Natural killer cell (primary cell): ENCODE measurements at regions not wholly inside any gene's neighbourhood (a gene's known extent, or its start where the extent isn't known, plus 50 kb on each side); places are given as distances from the start of the nearest gene placed in this dataset.

Experiments used
- ATAC-seq, 3 donors: fragments of 150-1000 bp in 2 of 3; fragments of 200-7000 bp in 1 of 3; cut with Tn5 transposase; 1 replicate in 1 of 3; 2 replicates in 2 of 3; pipeline ENCODE4 v1.10.0; 2021; ENCODE audit warnings: mild to moderate bottlenecking in 2 of 3, moderate library complexity in 2 of 3
- DNase-seq, 2 donors: peaks; one replicate each; pipeline versions ENCODE4 v3.0.0 to v3.0.0-alpha.2; 2013 to 2021; ENCODE audit warnings: mixed read lengths in 1 of 2
- H3K27ac ChIP-seq: one replicate; pipeline ENCODE4 v1.5.1; 2013; ENCODE audit warnings: mild to moderate bottlenecking, low read length
- H3K27me3 ChIP-seq: one replicate; pipeline ENCODE4 v1.6.1; 2013; ENCODE audit warnings: low read length; ENCODE audit not compliant: control insufficient read depth, insufficient read depth
- H3K36me3 ChIP-seq: one replicate; pipeline ENCODE4 v1.6.1; 2013; ENCODE audit warnings: low read length; ENCODE audit not compliant: control insufficient read depth, insufficient read depth
- H3K4me1 ChIP-seq: one replicate; pipeline ENCODE4 v1.6.1; 2013; ENCODE audit warnings: low read length; ENCODE audit not compliant: control insufficient read depth, insufficient read depth
- H3K4me3 ChIP-seq: one replicate; pipeline ENCODE4 v1.5.1; 2013; ENCODE audit warnings: low read length
- H3K9me3 ChIP-seq: one replicate; pipeline ENCODE4 v1.6.1; 2013; ENCODE audit warnings: low read length; ENCODE audit not compliant: control insufficient read depth, insufficient read depth
- H3K27ac Mint-ChIP-seq, 2 donors: one replicate each; pipeline ENCODE4 v1.8.0; 2022; ENCODE audit warnings: mild to moderate bottlenecking in 2 of 2, mixed read lengths in 2 of 2, moderate library complexity in 1 of 2
- H3K27me3 Mint-ChIP-seq, 2 donors: one replicate each; pipeline ENCODE4 v1.8.0; 2022; ENCODE audit warnings: low read depth in 2 of 2, mixed read lengths in 2 of 2
- H3K36me3 Mint-ChIP-seq: one replicate; pipeline ENCODE4 v1.8.0; 2022; ENCODE audit warnings: mixed read lengths
- H3K4me1 Mint-ChIP-seq, 2 donors: one replicate each; pipeline ENCODE4 v1.8.0; 2022; ENCODE audit warnings: mixed read lengths in 2 of 2
- H3K4me3 Mint-ChIP-seq: one replicate; pipeline ENCODE4 v1.8.0; 2022; ENCODE audit warnings: mild to moderate bottlenecking, moderate library complexity, mixed read lengths
- H3K9me3 Mint-ChIP-seq, 2 donors: one replicate each; pipeline ENCODE4 v1.8.0; 2022; ENCODE audit warnings: mixed read lengths in 2 of 2
- WGBS: methylation state at CpG from one replicate; pipeline ENCODE4 v1.1.7; 2013; ENCODE audit warnings: missing lambda C conversion rate; ENCODE audit not compliant: insufficient coverage; 5-methylcytosine and 5-hydroxymethylcytosine counted together
- intact Hi-C: fragments of 100-400 bp; cut with micrococcal nuclease; formaldehyde crosslinking; loops from one replicate; pipeline ENCODE4 v1.14.2; 2022
- TF ChIP-seq, protein P1 (sequence below): fragments of 200-600 bp; IDR thresholded peaks from one replicate; pipeline ENCODE4 v1.8.0; 2022; ENCODE audit warnings: antibody characterized with exemption

DNA sequence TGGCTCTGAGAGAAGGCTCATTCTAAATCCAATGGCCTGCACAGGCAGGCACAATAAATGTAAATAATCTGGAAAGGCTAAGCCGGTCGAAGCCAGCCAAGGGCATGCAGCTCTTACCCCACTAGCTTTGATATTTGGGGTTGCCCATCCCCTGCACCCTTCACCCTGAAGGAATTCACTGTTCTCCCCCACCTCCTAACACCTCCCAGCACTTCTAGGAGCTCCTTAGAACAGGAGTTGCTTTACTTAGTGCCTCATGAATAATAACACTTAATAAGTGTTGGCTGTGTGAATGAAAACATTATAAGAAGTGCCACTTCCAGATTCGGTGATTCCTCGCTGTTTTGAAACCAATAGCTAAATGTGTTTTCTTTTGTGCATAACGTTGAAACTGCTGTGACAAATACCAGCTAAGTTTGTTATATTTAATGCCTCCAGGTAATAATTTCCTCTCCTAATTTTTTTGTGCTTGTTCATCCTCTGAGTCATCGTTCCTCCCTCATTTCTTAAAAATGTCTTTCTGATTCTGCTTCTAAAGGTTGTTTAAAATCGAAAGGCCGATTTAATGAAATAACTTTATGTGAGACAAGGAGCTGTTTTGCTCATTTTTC, 458.8 kb downstream of the METTL4 start:
- DNase-seq (no peak), ATAC-seq (no peak)
- Histone ChIP-seq H3K27me3 (no peaks in the 10 kb centered on the region), H3K9me3 (no peaks in the 10 kb centered on the region), H3K4me3 (no peak overlapping the region), H3K27ac (no peak overlapping the region), H3K36me3 (no peaks in the 10 kb centered on the region), H3K4me1 (no peaks in the 10 kb centered on the region)
- Mint-ChIP-seq H3K36me3 (no peaks in the 10 kb centered on the region), H3K9me3 (no peaks in the 10 kb centered on the region), H3K27ac (no peak overlapping the region), H3K27me3 (peaks cover 18 to 30% of the 10 kb centered on the region in 2 donors), H3K4me1 (no peaks in the 10 kb centered on the region), H3K4me3 (no peak overlapping the region)
- TF ChIP-seq, protein P1, sequence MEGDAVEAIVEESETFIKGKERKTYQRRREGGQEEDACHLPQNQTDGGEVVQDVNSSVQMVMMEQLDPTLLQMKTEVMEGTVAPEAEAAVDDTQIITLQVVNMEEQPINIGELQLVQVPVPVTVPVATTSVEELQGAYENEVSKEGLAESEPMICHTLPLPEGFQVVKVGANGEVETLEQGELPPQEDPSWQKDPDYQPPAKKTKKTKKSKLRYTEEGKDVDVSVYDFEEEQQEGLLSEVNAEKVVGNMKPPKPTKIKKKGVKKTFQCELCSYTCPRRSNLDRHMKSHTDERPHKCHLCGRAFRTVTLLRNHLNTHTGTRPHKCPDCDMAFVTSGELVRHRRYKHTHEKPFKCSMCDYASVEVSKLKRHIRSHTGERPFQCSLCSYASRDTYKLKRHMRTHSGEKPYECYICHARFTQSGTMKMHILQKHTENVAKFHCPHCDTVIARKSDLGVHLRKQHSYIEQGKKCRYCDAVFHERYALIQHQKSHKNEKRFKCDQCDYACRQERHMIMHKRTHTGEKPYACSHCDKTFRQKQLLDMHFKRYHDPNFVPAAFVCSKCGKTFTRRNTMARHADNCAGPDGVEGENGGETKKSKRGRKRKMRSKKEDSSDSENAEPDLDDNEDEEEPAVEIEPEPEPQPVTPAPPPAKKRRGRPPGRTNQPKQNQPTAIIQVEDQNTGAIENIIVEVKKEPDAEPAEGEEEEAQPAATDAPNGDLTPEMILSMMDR: no peak
- intact Hi-C loops: no loop called here
- WGBS: 79% methylated on average over 8 of the region's 8 CpGs

DNA sequence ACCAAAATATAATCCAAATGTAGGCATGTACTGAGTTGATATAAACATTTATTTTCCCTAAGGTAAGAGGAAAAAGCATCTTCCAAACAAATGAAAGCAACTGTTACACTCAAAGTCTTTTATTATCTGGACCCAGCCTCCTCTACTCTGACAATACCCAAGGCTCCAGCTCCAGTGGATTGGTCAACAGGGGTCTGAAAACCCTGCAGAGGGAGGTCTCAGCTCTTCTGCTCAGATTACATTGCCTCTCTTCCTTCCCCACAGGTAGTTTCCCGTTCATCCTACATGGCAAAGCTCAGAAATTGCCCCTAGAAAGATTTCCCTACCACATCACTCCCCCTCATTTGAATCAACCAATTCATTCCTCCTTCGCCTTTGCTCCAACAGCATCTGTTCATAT, 457.0 kb downstream of the METTL4 start:
- H3K27me3 ChIP-seq: no peaks in the 10 kb centered on the region
- TF ChIP-seq, protein P1: no peak
- H3K4me3 Mint-ChIP-seq: no peak overlapping the region
- H3K4me1 ChIP-seq: no peaks in the 10 kb centered on the region
- no peaks in the 10 kb centered on the region for H3K9me3 ChIP-seq
- no peaks in the 10 kb centered on the region for H3K36me3 ChIP-seq
- H3K9me3 Mint-ChIP-seq: no peaks in the 10 kb centered on the region
- no peak overlapping the region for H3K27ac Mint-ChIP-seq
- WGBS: 43% methylated on average over 2 of the region's 2 CpGs
- no peak overlapping the region for H3K4me3 ChIP-seq
- H3K36me3 Mint-ChIP-seq: no peaks in the 10 kb centered on the region
- DNase-seq (no peak), ATAC-seq (no peak)
- H3K4me1 Mint-ChIP-seq: no peaks in the 10 kb centered on the region
- peaks cover 18 to 33% of the 10 kb centered on the region in 2 donors for H3K27me3 Mint-ChIP-seq
- no peak overlapping the region for H3K27ac ChIP-seq
- intact Hi-C loops: no loop called here

DNA sequence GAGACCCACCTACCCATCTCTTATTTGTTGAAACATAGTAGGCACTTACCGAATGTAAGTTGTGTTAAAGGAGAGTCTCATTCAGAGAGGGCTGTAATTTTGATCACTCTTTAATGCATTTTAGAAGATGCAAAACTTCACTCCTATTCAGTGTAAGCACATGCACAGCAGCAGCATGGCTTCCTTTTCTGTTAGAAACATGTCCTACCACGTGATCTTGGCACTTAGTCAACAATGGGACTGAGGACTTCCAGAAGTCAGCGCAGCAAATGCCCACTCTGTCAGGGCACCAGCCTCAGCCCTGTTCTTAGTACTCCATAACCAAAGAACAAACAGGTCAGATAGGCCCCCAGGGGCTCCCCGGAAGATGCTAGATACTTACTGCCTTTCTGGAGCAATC, 456.5 kb downstream of the METTL4 start:
- DNase-seq: no peak
- Histone ChIP-seq H3K4me1 (no peaks in the 10 kb centered on the region), H3K4me3 (no peak overlapping the region), H3K9me3 (no peaks in the 10 kb centered on the region), H3K27me3 (no peaks in the 10 kb centered on the region), H3K36me3 (no peaks in the 10 kb centered on the region), H3K27ac (no peak overlapping the region)
- no peaks in the 10 kb centered on the region for H3K9me3 Mint-ChIP-seq
- ATAC-seq: no peak
- H3K4me1 Mint-ChIP-seq: no peaks in the 10 kb centered on the region
- no peak overlapping the region for H3K27ac Mint-ChIP-seq
- peaks cover 18 to 37% of the 10 kb centered on the region in 2 donors for H3K27me3 Mint-ChIP-seq
- TF ChIP-seq, protein P1: no peak
- intact Hi-C loops: no loop called here
- 70% methylated on average over 3 of the region's 4 CpGs for WGBS
- no peak overlapping the region for H3K4me3 Mint-ChIP-seq
- no peaks in the 10 kb centered on the region for H3K36me3 Mint-ChIP-seq

DNA sequence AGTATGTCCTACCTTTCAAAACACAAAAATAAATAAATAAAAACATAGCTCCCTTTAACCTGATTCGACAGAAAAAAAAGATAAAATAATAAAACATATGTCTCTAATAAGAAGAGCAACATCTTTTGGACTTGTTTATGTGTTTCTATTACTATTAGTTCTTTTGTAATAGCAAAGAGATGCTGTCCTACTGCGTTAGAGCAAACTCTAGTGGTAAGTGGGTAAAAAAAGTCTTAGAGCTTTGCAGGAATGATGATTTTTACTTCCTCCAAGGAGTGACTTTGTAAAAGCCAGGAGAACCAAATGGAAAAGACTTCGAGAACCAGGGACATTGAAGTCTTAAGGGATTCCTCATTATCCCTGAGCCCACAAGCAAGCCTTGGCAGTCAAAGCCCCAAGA, 450.1 kb downstream of the METTL4 start:
- Histone ChIP-seq H3K9me3 (no peaks in the 10 kb centered on the region), H3K27ac (no peak overlapping the region), H3K4me3 (no peak overlapping the region), H3K27me3 (no peaks in the 10 kb centered on the region), H3K4me1 (no peaks in the 10 kb centered on the region), H3K36me3 (no peaks in the 10 kb centered on the region)
- DNase-seq (no peak), ATAC-seq (no peak)
- intact Hi-C loops: no loop called here
- Mint-ChIP-seq H3K4me1 (no peaks in the 10 kb centered on the region), H3K9me3 (no peaks in the 10 kb centered on the region), H3K36me3 (no peaks in the 10 kb centered on the region), H3K27ac (no peak overlapping the region), H3K27me3 (peaks cover 0 to 7% of the 10 kb centered on the region in 2 donors), H3K4me3 (no peak overlapping the region)
- WGBS: 40% methylated on average over 2 of the region's 3 CpGs
- TF ChIP-seq, protein P1: no peak
